HFF-Myc (cell line): ENCODE measurements at regions not wholly inside any gene's neighbourhood (a gene's known extent, or its start where the extent isn't known, plus 50 kb on each side); places are given as distances from the start of the nearest gene placed in this dataset.
A peak's percentile ranks its signal among the peaks of the same experiment; 100 is the strongest.

Experiments
- DNase-seq: peaks from one replicate; pipeline ENCODE4 v3.0.0-alpha.2; 2011; ENCODE audit warnings: low read depth; ENCODE audit errors: extremely low read depth
- H3K4me3 ChIP-seq: replicated peaks from 2 replicates; pipeline ENCODE4 v1.5.1; 2011; ENCODE audit warnings: low read depth, mild to moderate bottlenecking, control low read depth, low read length
- CTCF ChIP-seq: IDR thresholded peaks from 2 replicates; pipeline ENCODE4 v1.5.1; 2012; ENCODE audit warnings: mild to moderate bottlenecking, low read depth, low read length, control low read depth; ENCODE audit errors: missing control alignments

DNA sequence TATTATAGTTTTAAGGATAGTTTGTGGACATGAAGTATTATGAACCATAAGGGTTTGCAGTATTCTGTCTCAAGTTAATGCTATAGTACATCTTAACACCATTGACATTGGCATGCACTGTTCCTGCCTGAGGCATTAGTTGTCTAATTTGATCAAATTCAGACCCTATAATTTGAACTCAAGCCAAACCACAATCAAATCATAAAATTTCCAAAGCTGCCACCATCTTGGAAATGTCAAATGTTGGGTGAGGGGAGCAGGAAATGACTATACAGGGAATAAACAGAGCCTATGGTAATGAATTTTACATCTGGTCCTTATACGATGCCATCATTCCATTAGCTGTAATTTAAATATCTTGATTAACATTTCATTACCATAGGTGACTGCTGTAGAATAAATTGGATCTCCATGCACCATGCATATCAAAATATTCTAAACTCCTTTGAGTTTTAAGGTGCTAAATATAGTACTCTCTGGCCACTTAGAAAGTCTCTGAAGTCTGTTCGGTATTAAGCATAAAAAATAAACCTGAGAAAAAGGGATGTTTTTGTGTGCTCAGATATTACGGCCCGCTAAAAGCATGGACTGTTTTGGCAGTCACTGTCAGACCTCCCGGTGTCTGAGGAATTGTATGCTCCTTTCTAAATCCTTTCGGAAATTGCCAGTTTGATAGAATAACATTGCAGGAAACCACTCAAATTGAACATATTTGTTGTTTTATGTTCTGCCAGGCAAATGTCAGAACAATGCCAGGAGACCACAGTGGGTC, 257.7 kb downstream of the SPRY2 start:
- 0 out of 2 replicates have a peak overlapping the region, but pooled peaks have one; percentile 12 for H3K4me3 ChIP-seq
- DNase-seq: no peak
- TF ChIP-seq CTCF: no peak

DNA sequence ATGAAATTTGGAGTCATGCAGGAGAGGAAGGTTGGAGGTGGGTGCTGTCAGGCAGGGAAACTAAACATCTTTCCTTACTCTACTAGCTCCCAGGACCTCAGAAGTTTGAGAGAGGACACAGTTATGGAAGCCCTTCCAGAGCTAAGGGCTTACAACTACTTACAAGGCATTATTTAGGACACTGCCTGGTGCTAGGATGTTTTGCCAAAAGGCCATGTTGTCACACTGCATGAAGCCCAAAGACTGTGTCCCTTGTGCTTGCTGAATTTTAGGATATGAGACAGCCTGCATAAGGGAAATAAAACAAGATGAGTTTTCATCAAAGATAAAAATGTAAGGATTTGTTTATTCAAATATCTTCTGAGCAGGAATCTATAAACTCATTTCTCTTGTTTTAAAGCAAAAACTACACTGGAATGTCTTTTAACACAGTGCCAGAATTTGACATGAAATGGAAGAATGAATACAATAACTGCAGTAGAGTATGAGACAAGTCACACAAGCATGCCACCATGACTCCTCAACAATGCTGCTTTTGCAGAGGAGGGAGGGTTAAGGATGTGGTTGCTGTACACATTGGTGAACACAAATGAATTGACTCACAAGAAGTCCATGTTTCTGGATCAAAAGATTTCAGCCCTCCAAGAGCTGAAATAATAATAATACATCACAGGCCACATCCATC, 258.4 kb downstream of the SPRY2 start:
- no peak for DNase-seq
- no peak overlapping the region for H3K4me3 ChIP-seq
- no peak for TF ChIP-seq CTCF

GRCh38 chr13:80074811-80075210, 266.1 kb downstream of the SPRY2 start:
- DNase-seq: no peak
- no peak for TF ChIP-seq CTCF
- no peak overlapping the region for H3K4me3 ChIP-seq

- no peak for TF ChIP-seq CTCF
- DNase-seq: no peak
- no peak overlapping the region for H3K4me3 ChIP-seq
Measured at GRCh38 chr13:80074143-80074752, 266.7 kb downstream of the SPRY2 start.

GRCh38 chr13:80072231-80072630, 268.7 kb downstream of the SPRY2 start:
- H3K4me3 ChIP-seq: no peak overlapping the region
- no peak for TF ChIP-seq CTCF
- DNase-seq: no peak

- no peak for TF ChIP-seq CTCF
- no peak overlapping the region for H3K4me3 ChIP-seq
- DNase-seq: no peak
Measured at GRCh38 chr13:80070024-80070703, 270.8 kb downstream of the SPRY2 start.
